Suprapubic skin (tissue), 4 donors: ENCODE measurements at regions not wholly inside any gene's neighbourhood (a gene's known extent, or its start where the extent isn't known, plus 50 kb on each side); places are given as distances from the start of the nearest gene placed in this dataset.

ENCODE experiments used
- DNase-seq, 2 donors: peaks; one replicate each; pipeline ENCODE4 v3.0.0-alpha.2; 2019; ENCODE audit warnings: low spot score in 2 of 2
- H3K27ac ChIP-seq: fragments of 200-600 bp; sonication (generic); one replicate; pipeline ENCODE4 v1.5.1; 2019
- H3K27me3 ChIP-seq: fragments of 200-600 bp; sonication (generic); one replicate; pipeline ENCODE4 v1.5.1; 2019
- H3K36me3 ChIP-seq: fragments of 200-600 bp; sonication (generic); one replicate; pipeline ENCODE4 v1.5.1; 2019
- H3K4me1 ChIP-seq: fragments of 200-600 bp; sonication (generic); one replicate; pipeline ENCODE4 v1.5.1; 2019
- H3K4me3 ChIP-seq: fragments of 200-600 bp; sonication (generic); one replicate; pipeline ENCODE4 v1.5.1; 2019; ENCODE audit warnings: mild to moderate bottlenecking
- H3K9me3 ChIP-seq: fragments of 200-600 bp; sonication (generic); one replicate; pipeline ENCODE4 v1.5.1; 2019
- EP300 ChIP-seq: sonication (generic); formaldehyde crosslinking; IDR thresholded peaks from one replicate; pipeline ENCODE4 v1.6.1; 2017; ENCODE audit warnings: antibody characterized with exemption
- POLR2A ChIP-seq, 2 donors: fragments of 450-650 bp; IDR thresholded peaks; one replicate each; pipeline ENCODE4 v1.6.1; 2017; ENCODE audit warnings: antibody characterized with exemption in 2 of 2, mild to moderate bottlenecking in 2 of 2, moderate library complexity in 2 of 2
- POLR2AphosphoS5 ChIP-seq, 3 donors: sonication (generic); formaldehyde crosslinking; IDR thresholded peaks; one replicate each; pipeline ENCODE4 v1.6.1; 2017; ENCODE audit warnings: antibody characterized with exemption in 3 of 3
- WGBS: methylation state at CpG from one replicate; pipeline ENCODE4 v1.1.5; 2018; 5-methylcytosine and 5-hydroxymethylcytosine counted together
- TF ChIP-seq, protein P1 (sequence below), 2 donors: fragments of 200-600 bp in 1 of 2; fragments of 450-650 bp in 1 of 2; sonication (generic) in 1 of 2; IDR thresholded peaks; one replicate each; pipeline ENCODE4 v1.5.1; 2016 to 2019; ENCODE audit warnings: antibody characterized with exemption in 2 of 2, mild to moderate bottlenecking in 1 of 2, moderate library complexity in 1 of 2

DNA sequence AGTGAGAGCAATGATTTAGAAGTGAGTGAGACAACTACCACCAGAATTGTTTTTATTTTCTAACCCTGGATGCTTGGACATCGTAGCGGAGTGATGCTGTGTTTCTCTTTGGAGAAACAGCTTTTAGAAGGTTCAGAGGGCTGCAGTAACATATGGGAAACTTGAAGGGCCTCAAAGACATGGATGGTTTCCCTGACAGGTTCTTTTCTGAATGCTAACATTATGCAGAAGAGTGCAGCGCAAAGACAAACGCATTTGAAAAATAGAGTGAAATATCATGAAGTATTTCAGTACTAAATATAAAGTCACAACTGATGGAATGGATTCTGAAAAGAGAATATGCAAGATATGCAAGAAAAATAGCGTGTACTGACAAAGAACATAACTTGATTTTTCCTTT is 385.1 kb upstream of the DSEL start:
- 88% methylated on average over 5 of the region's 5 CpGs for WGBS
- H3K27me3 ChIP-seq, result no peaks in the 10 kb centered on the region
- no peak for TF ChIP-seq POLR2AphosphoS5 (IDR thresholded peaks at IDR 0.05)
- TF ChIP-seq, protein P1, sequence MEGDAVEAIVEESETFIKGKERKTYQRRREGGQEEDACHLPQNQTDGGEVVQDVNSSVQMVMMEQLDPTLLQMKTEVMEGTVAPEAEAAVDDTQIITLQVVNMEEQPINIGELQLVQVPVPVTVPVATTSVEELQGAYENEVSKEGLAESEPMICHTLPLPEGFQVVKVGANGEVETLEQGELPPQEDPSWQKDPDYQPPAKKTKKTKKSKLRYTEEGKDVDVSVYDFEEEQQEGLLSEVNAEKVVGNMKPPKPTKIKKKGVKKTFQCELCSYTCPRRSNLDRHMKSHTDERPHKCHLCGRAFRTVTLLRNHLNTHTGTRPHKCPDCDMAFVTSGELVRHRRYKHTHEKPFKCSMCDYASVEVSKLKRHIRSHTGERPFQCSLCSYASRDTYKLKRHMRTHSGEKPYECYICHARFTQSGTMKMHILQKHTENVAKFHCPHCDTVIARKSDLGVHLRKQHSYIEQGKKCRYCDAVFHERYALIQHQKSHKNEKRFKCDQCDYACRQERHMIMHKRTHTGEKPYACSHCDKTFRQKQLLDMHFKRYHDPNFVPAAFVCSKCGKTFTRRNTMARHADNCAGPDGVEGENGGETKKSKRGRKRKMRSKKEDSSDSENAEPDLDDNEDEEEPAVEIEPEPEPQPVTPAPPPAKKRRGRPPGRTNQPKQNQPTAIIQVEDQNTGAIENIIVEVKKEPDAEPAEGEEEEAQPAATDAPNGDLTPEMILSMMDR (IDR thresholded peaks at IDR 0.05), result no peak
- no peak for TF ChIP-seq POLR2A (IDR thresholded peaks at IDR 0.05)
- TF ChIP-seq EP300, result no peak
- H3K4me3 ChIP-seq, result no peak overlapping the region
- DNase-seq, result no peak
- no peaks in the 10 kb centered on the region for H3K4me1 ChIP-seq
- H3K36me3 ChIP-seq, result no peaks in the 10 kb centered on the region
- no peaks in the 10 kb centered on the region for H3K9me3 ChIP-seq
- H3K27ac ChIP-seq, result no peak overlapping the region

DNA sequence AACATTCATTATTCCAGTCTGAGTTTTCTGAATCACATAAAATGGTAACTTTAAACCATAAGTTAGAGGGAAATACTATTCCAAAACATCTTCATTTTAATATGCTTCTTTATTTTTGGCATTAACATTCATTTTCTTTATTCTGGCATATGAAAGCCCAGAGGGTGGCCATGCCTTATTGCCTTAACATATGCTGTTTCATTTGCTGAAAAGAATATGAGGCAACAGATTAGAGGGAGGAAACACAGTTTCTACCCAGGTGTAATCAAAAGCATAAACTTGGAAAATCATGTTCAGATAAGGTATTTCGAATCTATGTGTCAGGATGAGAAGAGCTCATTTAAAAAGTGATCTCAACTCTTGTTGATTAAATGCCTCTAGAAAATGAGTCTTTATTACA is 379.9 kb upstream of the DSEL start:
- no peaks in the 10 kb centered on the region for H3K9me3 ChIP-seq
- no peaks in the 10 kb centered on the region for H3K27me3 ChIP-seq
- TF ChIP-seq POLR2A (IDR thresholded peaks at IDR 0.05), result no peak
- TF ChIP-seq, protein P1 (IDR thresholded peaks at IDR 0.05), result no peak
- TF ChIP-seq EP300, result no peak
- no peak for TF ChIP-seq POLR2AphosphoS5 (IDR thresholded peaks at IDR 0.05)
- H3K27ac ChIP-seq, result no peak overlapping the region
- H3K4me1 ChIP-seq, result no peaks in the 10 kb centered on the region
- no peaks in the 10 kb centered on the region for H3K36me3 ChIP-seq
- H3K4me3 ChIP-seq, result no peak overlapping the region
- no peak for DNase-seq
- WGBS, result 64% methylated on average over 1 of the region's 1 CpG

DNA sequence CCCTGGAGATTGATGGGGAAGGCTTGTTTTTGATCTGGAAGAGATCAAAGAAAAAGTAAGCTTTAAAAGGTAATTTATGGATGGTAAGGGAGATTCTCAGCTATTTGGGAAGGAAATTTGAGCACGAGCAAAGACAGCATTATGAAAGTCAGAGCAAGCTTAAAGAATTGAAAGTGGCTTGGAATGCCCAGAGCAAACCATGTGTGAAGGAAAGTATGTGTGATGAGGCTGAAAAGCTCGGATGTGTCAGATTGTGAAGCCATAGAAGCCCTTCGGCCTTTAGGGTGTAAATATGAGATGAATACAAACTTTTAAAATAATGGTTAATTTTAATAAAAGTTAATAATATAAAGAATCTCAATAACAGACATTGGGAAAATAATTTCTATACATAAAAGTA is 377.4 kb upstream of the DSEL start:
- no peaks in the 10 kb centered on the region for H3K9me3 ChIP-seq
- no peak overlapping the region for H3K4me3 ChIP-seq
- no peak for TF ChIP-seq POLR2A (IDR thresholded peaks at IDR 0.05)
- DNase-seq, result no peak
- 38% methylated on average over 3 of the region's 3 CpGs for WGBS
- H3K36me3 ChIP-seq, result no peaks in the 10 kb centered on the region
- no peak overlapping the region for H3K27ac ChIP-seq
- no peaks in the 10 kb centered on the region for H3K27me3 ChIP-seq
- H3K4me1 ChIP-seq, result no peaks in the 10 kb centered on the region

DNA sequence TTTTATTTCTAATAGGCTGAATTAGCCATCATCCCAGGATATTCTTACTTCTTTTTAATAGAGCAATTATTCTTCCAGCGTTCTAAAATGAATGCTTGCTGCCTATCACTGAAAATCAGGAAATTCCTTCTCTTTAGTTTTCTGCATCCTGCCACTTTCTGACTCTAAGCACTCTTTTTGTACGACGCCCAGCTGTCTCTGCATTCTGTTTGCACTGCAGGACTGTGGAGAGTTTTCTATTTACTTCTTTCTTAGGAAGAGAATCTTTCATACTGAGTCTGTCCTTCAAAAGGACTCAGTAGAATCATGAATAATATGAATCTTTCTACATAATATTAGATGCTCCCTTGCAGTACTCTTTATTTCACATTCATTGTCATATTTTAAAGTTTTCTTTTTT is 360.4 kb upstream of the DSEL start:
- Histone ChIP-seq H3K9me3 (no peaks in the 10 kb centered on the region), H3K27me3 (no peaks in the 10 kb centered on the region), H3K27ac (no peak overlapping the region), H3K4me1 (no peaks in the 10 kb centered on the region), H3K4me3 (no peak overlapping the region), H3K36me3 (no peaks in the 10 kb centered on the region)
- no peak for DNase-seq
- 30% methylated on average over 3 of the region's 3 CpGs for WGBS
- TF ChIP-seq POLR2AphosphoS5 (IDR thresholded peaks at IDR 0.05), result no peak
- TF ChIP-seq, protein P1 (IDR thresholded peaks at IDR 0.05), result no peak
- no peak for TF ChIP-seq POLR2A (IDR thresholded peaks at IDR 0.05)
- no peak for TF ChIP-seq EP300

DNA sequence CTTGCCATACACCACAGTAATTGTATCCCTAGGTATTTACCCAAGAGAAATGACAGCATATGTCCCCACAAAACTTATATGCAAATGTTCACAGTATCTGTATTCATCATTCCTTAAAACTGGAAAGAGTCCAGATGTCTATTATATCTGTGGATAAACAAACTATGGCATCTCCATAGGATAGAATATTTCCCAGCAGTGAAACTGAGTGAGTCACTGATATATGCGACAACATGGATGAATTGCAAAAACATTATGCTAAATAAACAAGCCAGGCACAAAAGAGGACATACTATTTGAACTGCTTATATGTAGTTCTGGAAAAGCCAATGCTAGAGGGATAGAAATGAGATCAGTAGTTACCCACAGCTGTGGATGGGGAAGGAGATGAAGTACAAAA is 359.4 kb upstream of the DSEL start:
- TF ChIP-seq POLR2A (IDR thresholded peaks at IDR 0.05) (no peak), POLR2AphosphoS5 (IDR thresholded peaks at IDR 0.05) (no peak), EP300 (no peak)
- TF ChIP-seq, protein P1 (IDR thresholded peaks at IDR 0.05), result no peak
- Histone ChIP-seq H3K4me1 (no peaks in the 10 kb centered on the region), H3K9me3 (no peaks in the 10 kb centered on the region), H3K36me3 (no peaks in the 10 kb centered on the region), H3K27ac (no peak overlapping the region), H3K27me3 (no peaks in the 10 kb centered on the region), H3K4me3 (no peak overlapping the region)
- DNase-seq, result no peak
- WGBS, result 85% methylated on average over 1 of the region's 1 CpG

DNA sequence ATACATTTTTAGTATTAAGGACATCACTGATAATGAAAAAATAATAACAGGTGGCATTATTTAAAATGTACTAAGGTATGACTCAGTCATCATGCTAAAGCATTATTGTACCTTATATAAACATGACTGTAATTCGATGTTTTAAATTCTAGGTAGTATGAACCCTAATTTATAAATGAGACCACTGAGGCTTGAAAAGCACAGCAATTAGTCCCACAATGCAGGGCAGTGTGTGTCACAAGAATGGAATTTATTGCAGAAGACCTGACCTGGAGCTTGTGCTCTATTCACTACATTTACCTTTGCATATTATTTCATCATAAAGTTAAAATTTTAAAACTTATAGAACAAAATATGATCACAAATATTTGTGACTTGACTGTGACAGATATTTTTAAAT is 358.5 kb upstream of the DSEL start:
- Histone ChIP-seq H3K36me3 (no peaks in the 10 kb centered on the region), H3K27ac (no peak overlapping the region), H3K4me1 (no peaks in the 10 kb centered on the region), H3K9me3 (no peaks in the 10 kb centered on the region), H3K27me3 (no peaks in the 10 kb centered on the region), H3K4me3 (no peak overlapping the region)
- 78% methylated on average over 1 of the region's 1 CpG for WGBS
- TF ChIP-seq EP300 (no peak), POLR2A (IDR thresholded peaks at IDR 0.05) (no peak), POLR2AphosphoS5 (IDR thresholded peaks at IDR 0.05) (no peak)
- TF ChIP-seq, protein P1 (IDR thresholded peaks at IDR 0.05), result no peak
- DNase-seq, result no peak
